Keratinocyte (primary cell): ENCODE measurements at regions not wholly inside any gene's neighbourhood (a gene's known extent, or its start where the extent isn't known, plus 50 kb on each side); places are given as distances from the start of the nearest gene placed in this dataset.

Experiments used
- CTCF ChIP-seq, 3 experiments: IDR thresholded peaks in 1 of 3; conservative IDR thresholded peaks in 1 of 3; optimal IDR thresholded peaks in 1 of 3; 2 replicates in 2 of 3; 3 replicates in 1 of 3; pipeline versions ENCODE3 to v1.5.1; 2011; ENCODE audit warnings: low read length in 3 of 3, mild to moderate bottlenecking in 3 of 3, moderate library complexity in 2 of 3, control low read depth in 1 of 3, inconsistent platforms in 1 of 3; ENCODE audit not compliant: insufficient read depth in 2 of 3; ENCODE audit errors: extremely low read depth in 1 of 3
- EZH2 ChIP-seq: IDR thresholded peaks from one replicate; pipeline ENCODE4 v1.6.1; 2012; ENCODE audit warnings: inconsistent platforms, mild to moderate bottlenecking, low read length, moderate library complexity

- no peak for TF ChIP-seq CTCF (optimal IDR thresholded peaks at IDR 0.05 in 1 of 3, IDR thresholded peaks at IDR 0.05 in 1 of 3, conservative IDR thresholded peaks at IDR 0.05 in 1 of 3; ENCODE audit: extremely low read depth in 1 of 3, insufficient read depth in 2 of 3, low read length in 3 of 3)
- no peak for TF ChIP-seq EZH2
Measured at GRCh38 chr12:74941670-74942069, 268.0 kb downstream of the KCNC2 start.
